GM10248 (cell line): ENCODE measurements at regions not wholly inside any gene's neighbourhood (a gene's known extent, or its start where the extent isn't known, plus 50 kb on each side); places are given as distances from the start of the nearest gene placed in this dataset.

Experiments used
- CTCF ChIA-PET: fragments of 300-600 bp; sonication (Branson Sonifier 250); formaldehyde crosslinking; extraction: SDS; loops from one replicate; lab custom pipeline; 2021; ENCODE audit warnings: antibody characterized with exemption; lab: Yijun Ruan, JAX
- POLR2A ChIA-PET: fragments of 350-650 bp; sonication (Branson Sonifier 250); formaldehyde crosslinking; extraction: SDS; loops from one replicate; lab custom pipeline; 2020; ENCODE audit warnings: antibody characterized with exemption; lab: Yijun Ruan, JAX
- DNase-seq: peaks from one replicate; pipeline ENCODE4 v3.0.0; 2012; ENCODE audit errors: extremely low spot score
- CTCF ChIP-seq: IDR thresholded peaks from 2 replicates; pipeline ENCODE4 v1.5.1; 2012; ENCODE audit warnings: mild to moderate bottlenecking, low read depth; ENCODE audit errors: extremely low read depth, missing control alignments, control extremely low read depth

- TF ChIP-seq CTCF: no peak
- POLR2A ChIA-PET: no interaction called here
- no peak for DNase-seq
- CTCF ChIA-PET: interaction anchor here (0.9 to 1.9 kb wide), 3 partner anchors 10 to 24 kb away, joined by 3 to 5 read pairs (median 5); no protein-coding TSS in a partner anchor
Measured at GRCh38 chr14:57078054-57078453, 190.7 kb downstream of the EXOC5 start.

GRCh38 chr14:57073986-57074385 is 194.7 kb downstream of the EXOC5 start:
- ChIA-PET POLR2A (no interaction called here), CTCF (interaction anchor here (0.7 kb wide), 1 partner anchor 16 kb away, joined by 3 read pairs; no protein-coding TSS in a partner anchor)
- no peak for DNase-seq
- no peak for TF ChIP-seq CTCF

GRCh38 chr14:57071639-57072038 is 197.1 kb downstream of the EXOC5 start:
- CTCF ChIA-PET: interaction anchor here (1.7 kb wide), 1 partner anchor 9 kb away, joined by 5 read pairs; no protein-coding TSS in a partner anchor

DNA sequence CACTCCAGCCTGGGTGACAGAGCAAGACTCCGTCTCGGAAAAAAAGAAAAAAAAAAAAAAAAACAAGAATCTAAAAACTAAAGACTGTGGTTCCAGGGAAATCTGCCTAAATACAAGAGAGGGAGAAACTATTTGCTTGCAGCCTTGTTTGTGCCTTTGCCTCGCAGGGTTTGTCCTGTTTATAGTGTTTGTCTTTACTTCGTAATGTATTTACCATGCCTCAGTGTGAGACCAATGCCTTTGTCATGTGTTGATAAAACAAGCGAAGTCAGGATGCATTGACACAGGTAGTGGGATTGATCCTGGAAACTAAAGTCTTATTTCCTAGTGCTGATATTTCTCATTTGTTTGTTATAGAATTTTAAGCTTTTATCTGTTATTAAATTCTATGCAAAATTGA is 199.0 kb downstream of the EXOC5 start:
- DNase-seq: no peak
- no peak for TF ChIP-seq CTCF
- POLR2A ChIA-PET: no interaction called here
- CTCF ChIA-PET: interaction anchor here (1.7 kb wide), 1 partner anchor 11 kb away, joined by 5 read pairs; no protein-coding TSS in a partner anchor

More at GRCh38 chr14:57071639-57072038, 197.1 kb downstream of the EXOC5 start:
- no peak for TF ChIP-seq CTCF
- DNase-seq: no peak
- POLR2A ChIA-PET: no interaction called here

GRCh38 chr14:57068511-57068910 is 200.2 kb downstream of the EXOC5 start:
- TF ChIP-seq CTCF: no peak
- no peak for DNase-seq
- ChIA-PET CTCF (interaction anchor here (1.7 kb wide), 1 partner anchor 10 kb away, joined by 5 read pairs; no protein-coding TSS in a partner anchor), POLR2A (no interaction called here)

DNA sequence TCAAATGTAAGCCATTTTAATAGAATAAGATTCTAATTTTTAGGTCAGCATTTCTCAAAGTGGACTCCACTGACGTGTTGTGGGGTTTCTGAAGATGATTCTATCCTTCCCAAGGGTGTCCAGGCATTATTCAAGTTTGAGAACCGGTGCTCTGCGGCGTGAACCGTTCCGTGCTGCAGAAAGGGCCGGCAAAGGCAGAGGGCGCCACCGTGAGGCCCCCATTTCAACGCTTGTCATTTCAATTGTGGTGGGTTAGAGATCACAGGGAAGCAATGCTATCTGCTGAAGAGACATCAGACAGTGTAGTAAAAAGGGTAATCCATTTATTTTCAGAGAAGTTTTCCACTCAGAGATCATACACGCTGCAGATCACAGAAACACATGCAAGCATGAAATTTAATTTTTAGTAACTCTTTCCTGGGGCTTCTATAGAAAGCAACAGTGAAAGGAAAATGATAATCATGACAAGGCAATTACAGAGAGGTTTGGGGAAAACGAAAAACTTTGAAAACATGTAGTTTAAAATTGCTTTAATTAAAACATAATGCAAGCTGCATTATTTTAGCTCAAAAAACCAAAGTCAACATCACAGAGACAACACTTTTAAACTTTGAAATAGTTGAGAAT is 201.7 kb downstream of the EXOC5 start:
- ChIA-PET CTCF (interaction anchor here (0.9 to 1.7 kb wide), 3 partner anchors 8 to 576 kb away, joined by 3 to 5 read pairs (median 4); no protein-coding TSS in a partner anchor), POLR2A (no interaction called here)
- peak; percentile 37 for DNase-seq
- TF ChIP-seq CTCF: peak; percentile 61

DNA sequence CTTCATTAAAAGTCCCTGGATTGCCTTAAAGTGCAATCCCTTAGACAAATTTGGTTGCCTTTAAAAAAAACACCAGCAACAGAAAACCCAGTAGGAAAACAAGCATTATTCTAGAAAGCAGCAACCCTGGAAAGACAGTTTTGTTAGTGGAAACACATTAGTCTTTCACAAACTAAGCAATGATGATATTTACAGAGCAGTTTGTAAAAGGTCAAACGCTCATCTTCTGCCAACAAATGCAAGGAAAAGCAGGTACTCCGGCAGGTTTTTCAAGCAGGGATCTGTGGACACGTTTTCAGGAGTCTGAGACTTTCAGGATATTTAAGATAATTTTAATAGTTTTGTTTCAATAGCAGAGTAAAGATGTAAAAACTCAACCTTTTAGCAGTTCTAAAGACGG is 202.2 kb downstream of the EXOC5 start:
- CTCF ChIA-PET: no interaction called here
- POLR2A ChIA-PET: no interaction called here

More for the DNA sequence above, 202.2 kb downstream of the EXOC5 start:
- no peak for TF ChIP-seq CTCF
- no peak for DNase-seq
